ENCODE measurements at regions not wholly inside any gene's neighbourhood (a gene's known extent, or its start where the extent isn't known, plus 50 kb on each side); places are given as distances from the start of the nearest gene placed in this dataset.

DNA sequence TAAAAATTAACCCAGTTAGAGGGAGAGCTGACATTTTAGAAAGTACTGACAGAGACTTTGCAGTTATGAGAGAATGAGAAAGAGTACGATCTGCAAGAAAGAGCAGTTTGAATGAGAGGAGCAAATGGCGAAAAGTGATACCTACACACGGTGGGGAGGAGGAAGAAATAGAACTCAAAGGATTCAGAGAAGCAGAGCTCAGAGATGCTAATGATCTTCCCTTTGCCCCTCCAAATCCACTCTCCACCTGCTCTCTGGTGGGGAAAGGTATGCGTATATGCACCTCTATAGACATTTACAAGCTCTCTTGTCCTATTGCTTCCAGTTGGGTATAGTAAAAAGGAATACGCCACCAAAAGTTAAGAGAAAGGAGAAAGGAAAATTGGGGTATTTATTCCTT is 123.3 kb upstream of the TTC14 start:
- POLR2A ChIA-PET = no interaction called here
- H3K36me3 Mint-ChIP-seq = no peaks in the 10 kb centered on the region
- H3K27ac Mint-ChIP-seq = no peak overlapping the region
- H3K9me3 Mint-ChIP-seq = peaks cover 0 to 15% (median 4%) of the 10 kb centered on the region in 9 donors
- H3K4me1 Mint-ChIP-seq = no peaks in the 10 kb centered on the region
- H3K27me3 Mint-ChIP-seq = peaks cover 1 to 12% (median 3%) of the 10 kb centered on the region in 5 donors
- DNase-seq (no peak), ATAC-seq (no peak)
- H3K4me3 Mint-ChIP-seq = no peak overlapping the region

DNA sequence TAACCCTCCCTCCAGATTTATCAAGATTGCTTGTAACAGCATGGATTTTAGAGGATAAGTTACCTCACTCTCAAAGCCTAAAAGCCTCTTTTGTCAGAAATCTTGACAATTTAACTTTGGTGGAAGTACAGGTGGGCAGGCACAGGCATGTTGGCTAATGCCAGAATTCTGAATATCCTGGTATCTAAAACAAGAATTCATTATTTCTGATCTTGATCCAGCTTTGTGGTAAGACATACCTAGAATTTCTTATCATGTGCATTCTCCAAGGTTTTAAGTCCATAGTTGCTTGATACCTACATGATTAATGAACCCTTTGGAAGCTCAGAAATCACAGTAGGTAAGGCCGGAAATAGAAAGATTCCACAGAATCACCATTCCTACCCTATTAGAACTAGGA is 109.9 kb upstream of the TTC14 start:
- DNase-seq (no peak), ATAC-seq (no peak)
- peaks cover 0 to 38% (median 22%) of the 10 kb centered on the region in 9 donors for H3K9me3 Mint-ChIP-seq
- POLR2A ChIA-PET = no interaction called here
- H3K36me3 Mint-ChIP-seq = peaks cover 0 to 7% (median 0%) of the 10 kb centered on the region in 3 donors
- no peak overlapping the region for H3K4me3 Mint-ChIP-seq
- H3K27me3 Mint-ChIP-seq = no peaks in the 10 kb centered on the region
- no peaks in the 10 kb centered on the region for H3K4me1 Mint-ChIP-seq
- no peak overlapping the region for H3K27ac Mint-ChIP-seq

DNA sequence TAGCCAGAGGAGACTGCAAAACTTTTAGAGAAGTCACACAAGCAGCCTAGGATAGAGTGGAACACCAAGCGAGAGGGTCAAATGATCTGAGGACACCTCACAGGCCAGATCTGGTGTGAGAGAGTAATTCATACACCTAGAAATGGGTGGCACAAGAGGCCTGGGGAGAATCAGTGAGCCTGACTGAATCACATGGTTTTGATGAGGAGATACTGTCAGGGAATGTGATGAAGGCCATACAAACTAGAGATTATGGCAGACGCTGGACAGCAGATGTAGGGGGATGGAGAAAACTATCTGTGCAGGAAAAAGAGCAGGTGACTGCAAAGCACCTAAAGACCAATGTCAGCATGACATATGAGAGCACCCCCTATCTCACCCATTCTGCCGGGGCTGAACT is 105.0 kb upstream of the TTC14 start:
- Mint-ChIP-seq H3K27ac (no peak overlapping the region), H3K36me3 (peaks cover 0 to 13% (median 4%) of the 10 kb centered on the region in 3 donors), H3K27me3 (no peaks in the 10 kb centered on the region), H3K4me3 (no peak overlapping the region), H3K9me3 (peaks cover 5 to 36% (median 19%) of the 10 kb centered on the region in 9 donors), H3K4me1 (no peaks in the 10 kb centered on the region)
- ATAC-seq (no peak), DNase-seq (no peak)
- POLR2A ChIA-PET = no interaction called here

DNA sequence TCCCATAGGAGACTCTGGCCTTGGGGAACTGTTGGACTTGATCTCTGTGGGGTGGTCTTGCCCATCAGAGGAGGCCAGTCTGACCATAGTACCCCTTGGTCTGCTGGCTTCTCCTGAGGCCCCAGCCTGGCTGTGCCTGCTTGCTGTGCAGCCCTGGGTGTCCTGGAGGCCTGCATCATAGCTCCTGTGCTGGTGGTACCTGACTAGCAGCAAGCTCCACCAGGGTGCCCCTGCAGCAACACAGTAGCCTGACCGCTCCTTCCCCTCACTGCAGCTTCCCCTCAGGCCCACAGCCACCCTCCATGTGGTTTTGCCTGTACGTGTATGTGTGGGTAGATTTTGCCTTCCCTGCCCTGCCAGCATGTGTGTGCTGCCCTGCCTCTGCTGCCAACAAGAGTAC is 85.6 kb upstream of the TTC14 start:
- H3K9me3 Mint-ChIP-seq = peaks cover 5 to 42% (median 24%) of the 10 kb centered on the region in 9 donors
- DNase-seq (no peak), ATAC-seq (no peak)
- no peaks in the 10 kb centered on the region for H3K4me1 Mint-ChIP-seq
- peaks cover 0 to 16% (median 6%) of the 10 kb centered on the region in 5 donors for H3K27me3 Mint-ChIP-seq
- no peak overlapping the region for H3K4me3 Mint-ChIP-seq
- POLR2A ChIA-PET = no interaction called here
- no peak overlapping the region for H3K27ac Mint-ChIP-seq
- peaks cover 0 to 10% (median 2%) of the 10 kb centered on the region in 3 donors for H3K36me3 Mint-ChIP-seq

DNA sequence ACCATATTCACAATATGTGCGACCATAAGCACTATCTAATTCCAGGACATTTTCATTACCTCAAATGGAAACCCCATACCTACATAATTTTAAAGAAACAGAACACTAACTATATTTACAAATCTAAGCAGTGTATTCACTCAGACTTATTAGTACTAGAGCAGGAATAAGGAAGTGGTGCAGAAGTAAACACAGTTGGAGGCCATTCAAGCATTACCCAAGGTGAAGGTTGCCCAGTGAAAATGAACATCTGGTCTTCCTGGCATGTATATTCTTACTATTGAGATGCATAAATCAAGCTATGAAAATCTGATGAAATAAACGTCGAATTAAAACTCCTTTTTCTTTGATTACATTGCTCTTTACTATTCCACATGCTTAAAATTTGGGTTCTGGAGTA is 78.9 kb upstream of the TTC14 start:
- no peak overlapping the region for H3K4me3 Mint-ChIP-seq
- DNase-seq (no peak), ATAC-seq (no peak)
- peaks cover 0 to 2% (median 0%) of the 10 kb centered on the region in 3 donors for H3K36me3 Mint-ChIP-seq
- H3K4me1 Mint-ChIP-seq = no peaks in the 10 kb centered on the region
- peaks cover 8 to 52% (median 21%) of the 10 kb centered on the region in 9 donors for H3K9me3 Mint-ChIP-seq
- POLR2A ChIA-PET = no interaction called here
- no peak overlapping the region for H3K27ac Mint-ChIP-seq
- H3K27me3 Mint-ChIP-seq = peaks cover 0 to 14% (median 4%) of the 10 kb centered on the region in 5 donors

DNA sequence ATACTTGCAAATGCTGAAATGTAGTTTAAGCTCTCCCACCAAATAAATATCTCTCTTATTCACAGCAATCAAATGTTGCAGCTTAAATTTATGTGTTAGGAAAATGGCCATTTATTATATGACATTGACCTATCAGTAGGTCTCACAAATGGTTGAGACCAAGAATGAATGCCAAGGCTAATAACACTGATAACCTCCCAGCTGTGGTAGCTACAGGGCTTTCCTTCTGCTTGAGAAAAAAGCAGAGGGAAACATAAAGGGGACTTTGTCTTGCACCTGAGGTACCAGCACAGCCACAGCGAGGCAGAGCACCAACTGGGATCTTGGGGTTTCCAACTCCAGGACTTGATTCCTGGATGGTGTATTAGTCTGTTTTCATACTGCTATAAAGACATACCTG is 73.1 kb upstream of the TTC14 start:
- H3K27me3 Mint-ChIP-seq = peaks cover 0 to 23% (median 6%) of the 10 kb centered on the region in 5 donors
- no peak for ATAC-seq
- POLR2A ChIA-PET = no interaction called here

DNA sequence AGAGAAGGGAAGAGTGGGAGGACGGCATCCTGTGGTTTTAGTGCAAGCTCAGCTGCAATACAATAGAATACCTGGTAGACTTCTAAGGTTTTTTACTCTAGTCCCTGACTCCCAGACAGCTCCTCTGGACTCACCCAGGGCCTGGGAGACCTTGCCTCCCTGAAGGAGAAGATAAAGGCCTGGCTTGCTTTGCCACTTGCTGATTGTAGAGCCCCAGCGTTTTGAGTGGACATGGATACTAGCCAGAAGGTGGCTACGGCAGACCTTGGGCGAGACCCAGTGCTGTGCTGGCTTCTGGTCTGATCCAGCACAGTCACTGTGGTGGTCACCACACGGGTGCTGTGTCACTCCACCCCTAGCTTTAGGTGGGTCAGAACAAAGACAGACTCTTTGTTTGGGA is 72.2 kb upstream of the TTC14 start:
- POLR2A ChIA-PET = no interaction called here
- DNase-seq = no peak
- ATAC-seq = no peak
- H3K4me1 Mint-ChIP-seq = no peaks in the 10 kb centered on the region
- peaks cover 0 to 12% (median 3%) of the 10 kb centered on the region in 9 donors for H3K9me3 Mint-ChIP-seq
- H3K27me3 Mint-ChIP-seq = peaks cover 0 to 23% (median 6%) of the 10 kb centered on the region in 5 donors
- no peak overlapping the region for H3K27ac Mint-ChIP-seq
- no peaks in the 10 kb centered on the region for H3K36me3 Mint-ChIP-seq
- no peak overlapping the region for H3K4me3 Mint-ChIP-seq

More for the DNA sequence above, 73.1 kb upstream of the TTC14 start:
- H3K27ac Mint-ChIP-seq = no peak overlapping the region
- DNase-seq = no peak
- H3K9me3 Mint-ChIP-seq = peaks cover 0 to 12% (median 5%) of the 10 kb centered on the region in 9 donors
- no peaks in the 10 kb centered on the region for H3K4me1 Mint-ChIP-seq
- no peaks in the 10 kb centered on the region for H3K36me3 Mint-ChIP-seq
- no peak overlapping the region for H3K4me3 Mint-ChIP-seq

DNA sequence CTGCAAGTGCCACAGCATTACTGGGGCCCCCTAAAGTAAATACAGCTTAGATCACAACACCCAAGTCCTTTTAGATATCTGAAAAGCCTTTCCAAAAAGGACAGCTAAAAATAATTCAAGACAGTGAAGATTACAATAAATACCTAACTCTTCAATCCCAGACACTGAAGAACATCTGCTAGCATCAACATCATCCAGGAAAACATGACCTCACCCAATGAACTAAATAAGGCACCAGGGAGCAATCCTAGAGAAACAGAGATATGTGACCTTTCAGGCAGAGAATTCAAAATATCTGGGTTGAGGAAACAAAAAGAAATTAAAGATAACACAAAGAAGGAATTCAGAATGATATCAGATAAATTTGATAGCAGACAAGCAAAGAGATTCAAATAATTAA is 71.7 kb upstream of the TTC14 start:
- POLR2A ChIA-PET = no interaction called here

DNA sequence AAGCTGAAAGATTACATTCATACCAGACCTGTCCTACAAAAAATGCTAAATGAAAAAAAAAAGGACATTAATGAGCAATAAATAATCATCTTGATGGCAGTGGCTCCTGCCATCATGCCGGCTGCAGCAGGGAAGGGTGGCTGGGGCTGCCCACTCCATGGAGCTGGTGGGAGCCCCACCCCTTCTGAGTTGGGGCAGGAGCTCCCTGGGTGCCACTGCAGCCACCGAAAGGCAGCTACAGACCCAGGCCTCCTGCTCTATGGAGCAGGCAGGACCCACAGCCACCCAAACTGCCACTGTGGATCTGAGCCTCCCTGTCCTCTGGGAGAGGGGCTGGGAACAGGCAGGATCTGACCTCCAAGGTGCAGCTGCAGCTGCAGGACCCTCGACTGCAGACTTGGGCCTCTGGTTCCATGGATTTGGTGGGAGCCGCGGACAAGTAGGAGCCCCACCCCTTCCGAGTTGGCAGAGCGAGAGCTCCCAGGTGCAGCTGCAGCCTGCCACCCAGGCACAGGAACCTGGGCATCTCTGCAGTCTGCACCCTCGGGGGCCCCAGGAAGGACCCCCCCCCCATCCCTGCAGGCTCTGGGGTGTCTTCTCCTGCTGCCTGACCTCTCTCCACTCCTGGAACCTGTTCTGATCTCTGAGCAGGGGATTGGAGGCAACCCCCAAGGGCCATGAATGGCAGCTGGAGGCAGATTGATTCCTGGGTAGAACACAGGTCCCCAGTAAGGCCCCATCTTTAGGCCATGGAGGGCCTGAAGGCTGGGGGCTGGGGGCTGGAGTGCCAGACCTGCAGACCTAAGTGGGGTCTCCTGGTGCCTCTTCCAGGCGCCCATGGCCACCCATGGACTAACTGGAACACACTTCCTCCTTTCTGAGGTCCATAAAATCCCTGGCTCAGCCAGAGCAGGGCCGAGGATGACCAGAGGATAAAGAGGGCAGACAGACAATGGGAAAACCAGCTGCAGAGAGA is 70.4 kb upstream of the TTC14 start:
- Mint-ChIP-seq H3K4me1 (no peaks in the 10 kb centered on the region), H3K9me3 (peaks cover 0 to 8% (median 0%) of the 10 kb centered on the region in 9 donors), H3K4me3 (no peak overlapping the region), H3K36me3 (no peaks in the 10 kb centered on the region), H3K27ac (no peak overlapping the region), H3K27me3 (peaks cover 0 to 23% (median 6%) of the 10 kb centered on the region in 5 donors)
- ATAC-seq (no peak), DNase-seq (peak in 1 of 10 donors; percentile 42)
- POLR2A ChIA-PET = no interaction called here

More for the DNA sequence above, 71.7 kb upstream of the TTC14 start:
- Mint-ChIP-seq H3K36me3 (no peaks in the 10 kb centered on the region), H3K4me1 (no peaks in the 10 kb centered on the region), H3K4me3 (no peak overlapping the region), H3K27me3 (peaks cover 0 to 23% (median 6%) of the 10 kb centered on the region in 5 donors), H3K27ac (no peak overlapping the region), H3K9me3 (peaks cover 0 to 12% (median 3%) of the 10 kb centered on the region in 9 donors)
- ATAC-seq = no peak
- DNase-seq = no peak

DNA sequence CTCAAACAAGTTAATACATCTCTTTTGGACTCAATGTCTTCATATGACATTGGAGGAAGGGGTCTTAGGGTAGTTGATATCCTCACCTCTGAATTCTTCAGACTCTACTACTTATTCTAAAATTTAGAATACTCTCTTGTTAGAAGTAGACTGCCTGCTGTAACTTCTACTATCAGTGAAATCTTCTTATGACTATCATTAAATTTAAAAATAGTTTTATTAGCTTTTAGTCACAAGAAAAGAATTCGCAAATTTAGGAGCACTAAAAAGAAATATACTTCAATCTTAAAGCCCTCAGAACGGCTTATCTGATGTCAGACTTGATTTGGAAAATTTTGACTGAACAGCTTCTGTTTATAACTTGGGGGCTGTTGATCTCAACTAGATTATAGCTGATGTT is 67.1 kb upstream of the TTC14 start:
- Mint-ChIP-seq H3K27ac (no peak overlapping the region), H3K27me3 (peaks cover 0 to 13% (median 6%) of the 10 kb centered on the region in 5 donors), H3K36me3 (no peaks in the 10 kb centered on the region), H3K4me1 (no peaks in the 10 kb centered on the region), H3K9me3 (peaks cover 0 to 10% (median 0%) of the 10 kb centered on the region in 9 donors), H3K4me3 (no peak overlapping the region)
- ATAC-seq = no peak
- POLR2A ChIA-PET = no interaction called here
- no peak for DNase-seq

DNA sequence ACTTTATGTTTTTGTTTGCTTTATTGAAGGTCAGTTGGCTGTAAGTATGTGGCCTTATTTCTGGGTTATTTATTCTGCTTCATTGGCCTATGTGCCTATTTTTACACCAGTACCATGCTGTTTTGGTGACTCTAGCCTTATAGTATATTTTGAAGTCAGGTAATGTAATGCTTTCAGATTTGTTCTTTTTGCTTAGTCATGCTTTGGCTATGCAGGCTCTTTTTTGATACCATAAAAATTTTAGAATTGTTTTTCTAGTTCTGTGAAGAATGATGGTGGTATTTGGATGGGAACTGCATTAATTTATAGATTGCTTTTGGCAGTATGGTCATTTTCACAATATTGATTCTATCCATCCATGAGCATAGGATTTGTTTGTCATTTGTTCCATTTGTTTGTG is 63.5 kb upstream of the TTC14 start:
- no peak overlapping the region for H3K4me3 Mint-ChIP-seq
- no peak overlapping the region for H3K27ac Mint-ChIP-seq
- H3K4me1 Mint-ChIP-seq = no peaks in the 10 kb centered on the region
- peaks cover 0 to 6% (median 0%) of the 10 kb centered on the region in 5 donors for H3K27me3 Mint-ChIP-seq
- ATAC-seq (no peak), DNase-seq (no peak)
- POLR2A ChIA-PET = no interaction called here
- H3K36me3 Mint-ChIP-seq = no peaks in the 10 kb centered on the region
- H3K9me3 Mint-ChIP-seq = peaks cover 0 to 10% (median 3%) of the 10 kb centered on the region in 9 donors

DNA sequence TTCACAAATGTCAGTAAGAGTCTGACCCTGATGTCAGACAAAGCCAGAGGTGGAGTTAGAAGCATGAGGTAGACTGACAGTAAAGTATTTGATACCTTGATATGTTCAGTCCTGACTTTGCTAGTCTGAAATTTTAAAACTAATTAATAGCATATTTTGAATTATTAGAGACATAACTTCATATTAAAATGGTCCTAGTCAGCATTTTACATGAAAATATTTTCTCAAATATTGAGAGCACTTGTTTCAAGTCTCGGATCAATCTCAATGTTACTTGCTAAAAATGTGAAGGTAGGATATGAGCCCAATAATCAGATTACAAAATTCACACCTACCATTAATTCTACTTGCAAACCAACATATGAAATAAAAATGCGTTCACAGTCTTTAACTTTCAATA is 58.1 kb upstream of the TTC14 start:
- no peak for DNase-seq
- POLR2A ChIA-PET = no interaction called here
- Mint-ChIP-seq H3K9me3 (peaks cover 0 to 7% (median 0%) of the 10 kb centered on the region in 9 donors), H3K27me3 (peaks cover 4 to 12% (median 8%) of the 10 kb centered on the region in 5 donors), H3K27ac (no peak overlapping the region), H3K4me3 (no peak overlapping the region), H3K36me3 (no peaks in the 10 kb centered on the region), H3K4me1 (no peaks in the 10 kb centered on the region)
- no peak for ATAC-seq

DNA sequence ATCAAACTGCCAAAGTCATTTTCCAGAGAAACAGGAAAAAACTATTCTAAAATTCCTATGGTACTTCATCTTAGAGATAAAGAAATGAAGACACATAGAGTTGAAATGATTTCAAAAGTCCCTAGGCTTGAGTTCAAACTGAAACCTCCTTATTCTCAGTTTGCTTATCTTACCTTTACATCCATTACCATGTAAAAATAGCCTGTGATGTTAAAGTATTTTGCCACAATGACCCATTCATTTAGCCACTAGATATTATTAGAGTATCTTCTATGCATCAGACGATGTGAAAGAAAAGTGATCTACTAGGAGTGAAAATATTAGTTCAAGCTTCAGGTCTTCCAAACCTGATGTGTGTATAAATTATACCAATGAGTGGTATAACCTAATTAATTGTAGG is 55.1 kb upstream of the TTC14 start:
- POLR2A ChIA-PET = no interaction called here
- H3K4me1 Mint-ChIP-seq = no peaks in the 10 kb centered on the region
- no peak overlapping the region for H3K4me3 Mint-ChIP-seq
- H3K36me3 Mint-ChIP-seq = no peaks in the 10 kb centered on the region
- no peak for ATAC-seq
- DNase-seq = no peak
- H3K27me3 Mint-ChIP-seq = peaks cover 4 to 20% (median 10%) of the 10 kb centered on the region in 5 donors
- H3K9me3 Mint-ChIP-seq = peaks cover 0 to 4% (median 0%) of the 10 kb centered on the region in 9 donors
- H3K27ac Mint-ChIP-seq = no peak overlapping the region
